ENCODE measurements at regions not wholly inside any gene's neighbourhood (a gene's known extent, or its start where the extent isn't known, plus 50 kb on each side); places are given as distances from the start of the nearest gene placed in this dataset.

GRCh38 chr5:125052584-125052983 is 306.1 kb upstream of the ZNF608 start (continued):
- TF ChIP-seq ZNF318 (CRISPR knock-in tag; IDR thresholded peaks at IDR 0.05) (no peak), ZNF761 (CRISPR knock-in tag; conservative IDR thresholded peaks at IDR 0.05) (no peak), ONECUT2 (CRISPR knock-in tag; IDR thresholded peaks at IDR 0.05) (no peak), CENPT (CRISPR knock-in tag; IDR thresholded peaks at IDR 0.05; ENCODE audit: low read depth) (no peak), ZNF101 (CRISPR knock-in tag; IDR thresholded peaks at IDR 0.05; ENCODE audit: borderline replicate concordance, low read depth) (no peak), ZNF746 (CRISPR knock-in tag; IDR thresholded peaks at IDR 0.05) (no peak), JUND (CRISPR knock-in tag; IDR thresholded peaks at IDR 0.05) (no peak), SNAPC4 (CRISPR knock-in tag; IDR thresholded peaks at IDR 0.05) (no peak)

Measured in HepG2 (cell line).